ENCODE measurements at regions not wholly inside any gene's neighbourhood (a gene's known extent, or its start where the extent isn't known, plus 50 kb on each side); places are given as distances from the start of the nearest gene placed in this dataset.

DNA sequence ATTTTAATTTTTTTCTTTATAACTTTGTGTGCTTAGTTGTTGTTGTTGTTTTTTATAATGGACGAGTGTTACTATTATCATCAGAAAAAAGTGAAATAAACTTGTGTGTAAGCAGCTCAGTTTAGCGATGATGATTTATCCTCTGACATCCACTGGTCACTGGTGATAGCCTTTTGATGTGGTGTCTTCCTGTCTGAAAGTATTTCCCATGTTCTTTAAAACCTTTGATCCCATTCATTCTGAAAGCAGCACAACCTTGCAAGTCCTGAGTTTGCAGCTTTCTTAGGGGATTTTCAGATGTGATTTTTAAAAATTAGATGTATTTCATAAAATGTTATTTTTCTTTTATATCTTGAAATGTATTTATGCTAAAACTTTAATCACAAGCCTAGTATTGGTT, 85.9 kb upstream of the ZPLD1 start:
- Histone ChIP-seq H3K27ac (replicated peaks; ENCODE audit: low read length) (no peak overlapping the region), H3K4me3 (ENCODE audit: low read length in 2 of 2) (no peak overlapping the region), H3K23ac (ENCODE audit: low read depth, low read length, poor library complexity) (no peak overlapping the region), H3K27me3 (ENCODE audit: control insufficient read depth in 3 of 3, insufficient read depth in 3 of 3, low read depth in 1 of 3, low read length in 3 of 3) (no peaks in the 10 kb centered on the region), H3K79me1 (ENCODE audit: low read depth, low read length) (no peaks in the 10 kb centered on the region), H2AFZ (ENCODE audit: low read length) (no peak overlapping the region), H2BK12ac (ENCODE audit: low read length) (no peak overlapping the region), H2BK120ac (ENCODE audit: low read depth, low read length) (no peak overlapping the region), H3K4me2 (ENCODE audit: insufficient read depth, low read length, poor library complexity, severe bottlenecking) (no peak overlapping the region), H3K18ac (ENCODE audit: low read length) (no peak overlapping the region), H3K4me1 (ENCODE audit: control insufficient read depth in 2 of 2, insufficient read depth in 1 of 2, low read depth in 1 of 2, low read length in 2 of 2) (no peaks in the 10 kb centered on the region), H2BK15ac (ENCODE audit: low read length) (no peak overlapping the region), H4K8ac (ENCODE audit: low read depth, low read length) (no peak overlapping the region), H2BK5ac (ENCODE audit: low read length) (no peak overlapping the region), H4K91ac (ENCODE audit: low read depth, low read length, poor library complexity) (no peak overlapping the region), H2AK5ac (ENCODE audit: low read depth, low read length) (no peak overlapping the region), H3K9me3 (replicated peaks in 1 of 2; ENCODE audit: control insufficient read depth in 2 of 2, insufficient read depth in 1 of 2, low read depth in 1 of 2, low read length in 2 of 2) (no peaks in the 10 kb centered on the region), H3K9ac (ENCODE audit: low read depth, low read length, poor library complexity) (no peak overlapping the region), H3K14ac (ENCODE audit: low read length) (no peak overlapping the region), H3K4ac (ENCODE audit: low read length) (no peak overlapping the region), H3K36me3 (replicated peaks in 1 of 2; ENCODE audit: control insufficient read depth in 2 of 2, insufficient read depth in 2 of 2, low read length in 2 of 2) (no peaks in the 10 kb centered on the region)
- DNase-seq (ENCODE audit: low spot score): no peak
- WGBS, 2 donors (ENCODE audit: extremely low coverage in 2 of 2, insufficient read length in 2 of 2, insufficient replicate concordance in 1 of 2): no CpG with 5 or more reads among the region's 2 CpGs

DNA sequence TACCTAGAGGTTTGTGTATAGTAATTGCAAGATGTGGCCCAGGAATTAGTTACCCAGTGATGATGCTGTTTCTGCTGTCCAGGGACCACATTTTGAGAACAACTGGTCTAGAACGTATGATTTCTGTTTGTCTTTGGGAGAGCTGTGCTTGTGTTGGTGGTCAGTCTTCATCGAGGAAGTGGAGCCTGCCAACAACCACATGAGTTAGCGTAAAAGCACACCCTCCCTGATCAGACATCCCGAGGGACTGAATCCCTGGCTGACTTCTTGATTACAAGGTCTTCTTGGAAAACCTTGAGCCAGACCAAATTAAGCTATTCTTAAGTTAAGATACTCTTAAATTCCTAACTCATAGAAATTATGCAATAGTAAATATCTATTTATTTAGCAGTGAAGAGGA, 81.7 kb upstream of the ZPLD1 start:
- Histone ChIP-seq H2BK15ac (ENCODE audit: low read length) (no peak overlapping the region), H3K9ac (ENCODE audit: low read depth, low read length, poor library complexity) (no peak overlapping the region), H4K91ac (ENCODE audit: low read depth, low read length, poor library complexity) (no peak overlapping the region), H3K4me2 (ENCODE audit: insufficient read depth, low read length, poor library complexity, severe bottlenecking) (no peak overlapping the region), H3K14ac (ENCODE audit: low read length) (no peak overlapping the region), H2BK12ac (ENCODE audit: low read length) (no peak overlapping the region), H3K27me3 (ENCODE audit: control insufficient read depth in 3 of 3, insufficient read depth in 3 of 3, low read depth in 1 of 3, low read length in 3 of 3) (no peaks in the 10 kb centered on the region), H3K23ac (ENCODE audit: low read depth, low read length, poor library complexity) (no peak overlapping the region), H2AK5ac (ENCODE audit: low read depth, low read length) (no peak overlapping the region), H4K8ac (ENCODE audit: low read depth, low read length) (no peak overlapping the region), H3K9me3 (replicated peaks in 1 of 2; ENCODE audit: control insufficient read depth in 2 of 2, insufficient read depth in 1 of 2, low read depth in 1 of 2, low read length in 2 of 2) (no peaks in the 10 kb centered on the region), H3K4ac (ENCODE audit: low read length) (no peak overlapping the region), H3K27ac (replicated peaks; ENCODE audit: low read length) (no peak overlapping the region), H3K79me1 (ENCODE audit: low read depth, low read length) (no peaks in the 10 kb centered on the region), H2AFZ (ENCODE audit: low read length) (no peak overlapping the region), H3K18ac (ENCODE audit: low read length) (no peak overlapping the region), H2BK120ac (ENCODE audit: low read depth, low read length) (no peak overlapping the region), H3K36me3 (replicated peaks in 1 of 2; ENCODE audit: control insufficient read depth in 2 of 2, insufficient read depth in 2 of 2, low read length in 2 of 2) (no peaks in the 10 kb centered on the region), H2BK5ac (ENCODE audit: low read length) (no peak overlapping the region), H3K4me1 (ENCODE audit: control insufficient read depth in 2 of 2, insufficient read depth in 1 of 2, low read depth in 1 of 2, low read length in 2 of 2) (peaks cover 0 to 2% of the 10 kb centered on the region in 2 donors), H3K4me3 (ENCODE audit: low read length in 2 of 2) (no peak overlapping the region)
- no peak for DNase-seq (ENCODE audit: low spot score)
- WGBS, 2 donors (ENCODE audit: extremely low coverage in 2 of 2, insufficient read length in 2 of 2, insufficient replicate concordance in 1 of 2): no CpG with 5 or more reads among the region's 4 CpGs

DNA sequence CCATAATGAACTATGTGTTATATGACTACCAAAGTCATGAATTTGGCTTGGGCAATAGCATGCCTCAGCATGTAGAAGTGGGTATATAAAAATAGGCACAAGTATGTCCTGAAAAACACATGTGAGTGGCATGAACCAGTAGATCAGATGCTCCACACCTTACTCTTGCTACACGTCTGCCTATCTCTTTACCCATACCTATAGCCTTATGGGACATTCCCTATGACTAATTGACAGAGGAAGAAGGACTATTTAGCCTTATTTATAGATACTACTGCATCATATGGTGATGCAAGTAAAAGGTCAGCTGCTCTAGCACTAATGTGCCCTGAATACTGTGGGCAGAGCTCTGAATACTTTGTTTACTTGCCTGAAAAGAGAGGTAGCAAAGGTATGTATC, 81.0 kb upstream of the ZPLD1 start:
- Histone ChIP-seq H2AK5ac (ENCODE audit: low read depth, low read length) (no peak overlapping the region), H3K14ac (ENCODE audit: low read length) (no peak overlapping the region), H2AFZ (ENCODE audit: low read length) (no peak overlapping the region), H3K27me3 (ENCODE audit: control insufficient read depth in 3 of 3, insufficient read depth in 3 of 3, low read depth in 1 of 3, low read length in 3 of 3) (no peaks in the 10 kb centered on the region), H3K4me2 (ENCODE audit: insufficient read depth, low read length, poor library complexity, severe bottlenecking) (no peak overlapping the region), H3K23ac (ENCODE audit: low read depth, low read length, poor library complexity) (no peak overlapping the region), H3K4me3 (ENCODE audit: low read length in 2 of 2) (no peak overlapping the region), H2BK120ac (ENCODE audit: low read depth, low read length) (no peak overlapping the region), H3K4me1 (ENCODE audit: control insufficient read depth in 2 of 2, insufficient read depth in 1 of 2, low read depth in 1 of 2, low read length in 2 of 2) (peaks cover 0 to 2% of the 10 kb centered on the region in 2 donors), H2BK15ac (ENCODE audit: low read length) (no peak overlapping the region), H3K18ac (ENCODE audit: low read length) (no peak overlapping the region), H3K27ac (replicated peaks; ENCODE audit: low read length) (no peak overlapping the region), H3K79me1 (ENCODE audit: low read depth, low read length) (no peaks in the 10 kb centered on the region), H4K91ac (ENCODE audit: low read depth, low read length, poor library complexity) (no peak overlapping the region), H3K4ac (ENCODE audit: low read length) (no peak overlapping the region), H3K36me3 (replicated peaks in 1 of 2; ENCODE audit: control insufficient read depth in 2 of 2, insufficient read depth in 2 of 2, low read length in 2 of 2) (no peaks in the 10 kb centered on the region), H4K8ac (ENCODE audit: low read depth, low read length) (no peak overlapping the region), H3K9me3 (replicated peaks in 1 of 2; ENCODE audit: control insufficient read depth in 2 of 2, insufficient read depth in 1 of 2, low read depth in 1 of 2, low read length in 2 of 2) (no peaks in the 10 kb centered on the region), H3K9ac (ENCODE audit: low read depth, low read length, poor library complexity) (no peak overlapping the region), H2BK5ac (ENCODE audit: low read length) (no peak overlapping the region), H2BK12ac (ENCODE audit: low read length) (no peak overlapping the region)
- WGBS, 2 donors (ENCODE audit: extremely low coverage in 2 of 2, insufficient read length in 2 of 2, insufficient replicate concordance in 1 of 2): no CpG with 5 or more reads among the region's 1 CpG
- DNase-seq (ENCODE audit: low spot score): no peak

DNA sequence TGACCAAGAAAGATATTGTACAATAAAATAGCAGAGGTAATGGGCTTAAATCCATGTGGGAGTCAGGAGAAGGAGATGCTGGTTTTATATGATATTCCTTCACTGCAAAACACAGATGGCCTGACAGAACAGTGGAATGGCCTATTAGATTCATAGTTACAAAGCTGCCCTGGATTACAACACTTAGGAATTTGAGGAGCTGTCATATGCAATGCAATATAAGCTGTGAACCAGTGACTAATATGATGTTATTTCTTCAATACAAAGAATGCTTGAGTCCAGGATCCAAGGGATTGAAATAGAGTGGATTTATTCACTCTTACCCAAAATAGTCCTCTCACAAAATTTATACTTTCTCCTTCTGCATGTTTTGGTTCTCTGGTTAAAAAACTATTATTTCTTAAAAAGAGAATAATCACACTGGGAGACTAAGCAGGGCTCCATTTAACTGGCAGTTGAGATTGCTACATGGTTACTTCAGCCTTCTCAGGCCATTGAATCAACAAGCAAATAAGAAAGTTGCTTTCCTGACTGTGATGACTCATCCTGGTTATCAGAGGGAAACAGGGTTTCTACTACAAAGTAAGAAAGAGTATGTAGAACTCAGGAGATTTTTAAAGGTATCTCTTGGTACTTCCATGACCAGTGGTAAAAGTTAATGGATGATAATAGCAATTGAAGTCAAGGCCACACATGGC, 79.8 kb upstream of the ZPLD1 start:
- Histone ChIP-seq H3K27me3 (ENCODE audit: control insufficient read depth in 3 of 3, insufficient read depth in 3 of 3, low read depth in 1 of 3, low read length in 3 of 3) (no peaks in the 10 kb centered on the region), H3K4ac (ENCODE audit: low read length) (no peak overlapping the region), H3K18ac (ENCODE audit: low read length) (no peak overlapping the region), H4K91ac (ENCODE audit: low read depth, low read length, poor library complexity) (no peak overlapping the region), H2AK5ac (ENCODE audit: low read depth, low read length) (no peak overlapping the region), H3K36me3 (replicated peaks in 1 of 2; ENCODE audit: control insufficient read depth in 2 of 2, insufficient read depth in 2 of 2, low read length in 2 of 2) (no peaks in the 10 kb centered on the region), H2BK120ac (ENCODE audit: low read depth, low read length) (no peak overlapping the region), H2AFZ (ENCODE audit: low read length) (no peak overlapping the region), H2BK12ac (ENCODE audit: low read length) (no peak overlapping the region), H3K4me3 (ENCODE audit: low read length in 2 of 2) (no peak overlapping the region), H3K14ac (ENCODE audit: low read length) (no peak overlapping the region), H3K4me1 (ENCODE audit: control insufficient read depth in 2 of 2, insufficient read depth in 1 of 2, low read depth in 1 of 2, low read length in 2 of 2) (peaks cover 0 to 2% of the 10 kb centered on the region in 2 donors), H3K9me3 (replicated peaks in 1 of 2; ENCODE audit: control insufficient read depth in 2 of 2, insufficient read depth in 1 of 2, low read depth in 1 of 2, low read length in 2 of 2) (no peaks in the 10 kb centered on the region), H2BK15ac (ENCODE audit: low read length) (no peak overlapping the region), H3K4me2 (ENCODE audit: insufficient read depth, low read length, poor library complexity, severe bottlenecking) (no peak overlapping the region), H3K23ac (ENCODE audit: low read depth, low read length, poor library complexity) (no peak overlapping the region), H3K9ac (ENCODE audit: low read depth, low read length, poor library complexity) (no peak overlapping the region), H3K79me1 (ENCODE audit: low read depth, low read length) (no peaks in the 10 kb centered on the region), H2BK5ac (ENCODE audit: low read length) (no peak overlapping the region), H3K27ac (replicated peaks; ENCODE audit: low read length) (no peak overlapping the region), H4K8ac (ENCODE audit: low read depth, low read length) (no peak overlapping the region)
- DNase-seq (ENCODE audit: low spot score): no peak
